ENCODE measurements at regions not wholly inside any gene's neighbourhood (a gene's known extent, or its start where the extent isn't known, plus 50 kb on each side); places are given as distances from the start of the nearest gene placed in this dataset.

DNA sequence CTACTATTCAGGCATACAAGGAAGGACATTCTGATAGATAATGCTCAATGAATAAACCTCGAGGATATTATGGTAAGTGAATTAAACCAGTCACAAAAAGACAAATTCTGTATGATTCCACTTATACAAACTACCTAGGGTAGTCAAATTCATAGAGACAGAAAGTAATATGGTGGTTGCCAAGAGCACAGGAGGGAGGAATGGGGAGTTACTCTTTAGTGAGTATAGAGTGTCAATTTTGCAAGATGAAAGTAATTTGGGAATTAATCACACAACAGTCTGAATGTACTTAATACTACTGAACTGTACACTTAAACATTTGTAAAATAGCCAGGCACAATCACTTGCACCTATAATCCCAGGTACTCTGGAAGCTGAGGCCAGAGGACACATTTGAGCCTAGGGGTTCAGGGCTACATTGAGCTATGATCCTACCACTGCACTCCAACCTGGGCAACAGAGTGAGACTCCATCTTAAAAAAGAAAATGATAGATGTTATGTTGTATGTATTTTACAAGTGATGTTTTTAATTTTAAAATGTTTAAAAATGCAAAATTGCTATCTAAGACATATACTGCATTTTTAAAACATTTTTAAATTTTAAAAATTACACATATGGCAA lies 91.0 kb downstream of the NPAP1 start:
- H3K4me2 ChIP-seq (ENCODE audit: low read length), result no peak overlapping the region
- H3K36me3 ChIP-seq (ENCODE audit: insufficient read depth, low read length), result no peaks in the 10 kb centered on the region
- H3K9me3 ChIP-seq (ENCODE audit: low read length), result 0 out of 2 replicates have a peak, but pooled peaks cover 5% of the 10 kb centered on the region
- no peak overlapping the region for H2AFZ ChIP-seq (ENCODE audit: low read length)
- TF ChIP-seq, protein P1, sequence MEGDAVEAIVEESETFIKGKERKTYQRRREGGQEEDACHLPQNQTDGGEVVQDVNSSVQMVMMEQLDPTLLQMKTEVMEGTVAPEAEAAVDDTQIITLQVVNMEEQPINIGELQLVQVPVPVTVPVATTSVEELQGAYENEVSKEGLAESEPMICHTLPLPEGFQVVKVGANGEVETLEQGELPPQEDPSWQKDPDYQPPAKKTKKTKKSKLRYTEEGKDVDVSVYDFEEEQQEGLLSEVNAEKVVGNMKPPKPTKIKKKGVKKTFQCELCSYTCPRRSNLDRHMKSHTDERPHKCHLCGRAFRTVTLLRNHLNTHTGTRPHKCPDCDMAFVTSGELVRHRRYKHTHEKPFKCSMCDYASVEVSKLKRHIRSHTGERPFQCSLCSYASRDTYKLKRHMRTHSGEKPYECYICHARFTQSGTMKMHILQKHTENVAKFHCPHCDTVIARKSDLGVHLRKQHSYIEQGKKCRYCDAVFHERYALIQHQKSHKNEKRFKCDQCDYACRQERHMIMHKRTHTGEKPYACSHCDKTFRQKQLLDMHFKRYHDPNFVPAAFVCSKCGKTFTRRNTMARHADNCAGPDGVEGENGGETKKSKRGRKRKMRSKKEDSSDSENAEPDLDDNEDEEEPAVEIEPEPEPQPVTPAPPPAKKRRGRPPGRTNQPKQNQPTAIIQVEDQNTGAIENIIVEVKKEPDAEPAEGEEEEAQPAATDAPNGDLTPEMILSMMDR (conservative IDR thresholded peaks at IDR 0.05; ENCODE audit: low read length), result no peak
- no peak for TF ChIP-seq EZH2phosphoT487 (IDR thresholded peaks at IDR 0.05; ENCODE audit: borderline replicate concordance, low read depth, low read length)
- H4K20me1 ChIP-seq (ENCODE audit: insufficient read depth, low read length), result no peaks in the 10 kb centered on the region
- no peaks in the 10 kb centered on the region for H3K9me2 ChIP-seq (ENCODE audit: insufficient read depth, low read length)
- CTCF ChIA-PET (ENCODE audit: unreplicated experiment), result no interaction called here
- H3K4me3 ChIP-seq (ENCODE audit: low read depth, low read length, poor library complexity, severe bottlenecking), result no peak overlapping the region
- intact Hi-C loops (cut with micrococcal nuclease; ENCODE audit: unreplicated experiment), result no loop called here
- BruUV-seq (replicated peaks), result no TSS peak
- H3K4me1 ChIP-seq (ENCODE audit: insufficient read depth, low read length, poor library complexity, severe bottlenecking), result no peaks in the 10 kb centered on the region
- no peaks in the 10 kb centered on the region for H3K79me2 ChIP-seq (ENCODE audit: insufficient read depth, low read depth, low read length)
- H3K27ac ChIP-seq (ENCODE audit: low read depth, low read length, poor library complexity, severe bottlenecking), result no peak overlapping the region
- POLR2A ChIA-PET, result no interaction called here
- DNase-seq (ENCODE audit: low spot score), result no peak

DNA sequence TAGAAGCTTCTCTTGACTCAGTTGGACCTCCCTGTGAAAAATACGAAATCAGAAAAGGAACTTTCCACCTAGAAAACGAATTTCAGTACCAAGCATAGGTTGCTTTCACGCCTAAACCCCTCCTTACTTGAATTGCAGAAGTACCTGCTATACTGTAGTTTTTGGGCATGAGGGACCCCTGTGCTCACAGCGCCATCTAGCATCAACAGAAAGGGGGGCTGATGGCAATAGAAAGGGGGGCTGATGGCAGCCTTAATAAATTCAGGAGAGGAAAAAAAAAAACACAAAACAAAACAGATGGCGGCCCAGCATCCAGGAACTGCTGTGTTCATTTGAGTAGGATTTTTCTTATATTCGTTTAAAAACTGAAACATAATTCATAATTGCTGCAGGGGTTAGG lies 96.7 kb downstream of the NPAP1 start:
- POLR2A ChIA-PET, result no interaction called here
- Histone ChIP-seq H3K9me2 (ENCODE audit: insufficient read depth, low read length) (no peaks in the 10 kb centered on the region), H3K79me2 (ENCODE audit: insufficient read depth, low read depth, low read length) (no peaks in the 10 kb centered on the region), H3K4me3 (ENCODE audit: low read depth, low read length, poor library complexity, severe bottlenecking) (no peak overlapping the region), H3K9me3 (ENCODE audit: low read length) (no peaks in the 10 kb centered on the region), H4K20me1 (ENCODE audit: insufficient read depth, low read length) (no peaks in the 10 kb centered on the region), H3K27ac (ENCODE audit: low read depth, low read length, poor library complexity, severe bottlenecking) (no peak overlapping the region), H2AFZ (ENCODE audit: low read length) (no peak overlapping the region), H3K4me2 (ENCODE audit: low read length) (no peak overlapping the region), H3K4me1 (ENCODE audit: insufficient read depth, low read length, poor library complexity, severe bottlenecking) (no peaks in the 10 kb centered on the region), H3K36me3 (ENCODE audit: insufficient read depth, low read length) (no peaks in the 10 kb centered on the region)
- DNase-seq (ENCODE audit: low spot score), result no peak
- no TSS peak for BruUV-seq (replicated peaks)
- intact Hi-C loops (cut with micrococcal nuclease; ENCODE audit: unreplicated experiment), result no loop called here
- TF ChIP-seq, protein P1 (conservative IDR thresholded peaks at IDR 0.05; ENCODE audit: low read length), result peak; percentile 35; the same call in 1 of the 2 replicates
- TF ChIP-seq EZH2phosphoT487 (IDR thresholded peaks at IDR 0.05; ENCODE audit: borderline replicate concordance, low read depth, low read length), result no peak
- CTCF ChIA-PET (ENCODE audit: unreplicated experiment), result interaction anchor here (0.6 kb wide), 1 partner anchor 1249 kb away, joined by 5 read pairs; no protein-coding TSS in a partner anchor

DNA sequence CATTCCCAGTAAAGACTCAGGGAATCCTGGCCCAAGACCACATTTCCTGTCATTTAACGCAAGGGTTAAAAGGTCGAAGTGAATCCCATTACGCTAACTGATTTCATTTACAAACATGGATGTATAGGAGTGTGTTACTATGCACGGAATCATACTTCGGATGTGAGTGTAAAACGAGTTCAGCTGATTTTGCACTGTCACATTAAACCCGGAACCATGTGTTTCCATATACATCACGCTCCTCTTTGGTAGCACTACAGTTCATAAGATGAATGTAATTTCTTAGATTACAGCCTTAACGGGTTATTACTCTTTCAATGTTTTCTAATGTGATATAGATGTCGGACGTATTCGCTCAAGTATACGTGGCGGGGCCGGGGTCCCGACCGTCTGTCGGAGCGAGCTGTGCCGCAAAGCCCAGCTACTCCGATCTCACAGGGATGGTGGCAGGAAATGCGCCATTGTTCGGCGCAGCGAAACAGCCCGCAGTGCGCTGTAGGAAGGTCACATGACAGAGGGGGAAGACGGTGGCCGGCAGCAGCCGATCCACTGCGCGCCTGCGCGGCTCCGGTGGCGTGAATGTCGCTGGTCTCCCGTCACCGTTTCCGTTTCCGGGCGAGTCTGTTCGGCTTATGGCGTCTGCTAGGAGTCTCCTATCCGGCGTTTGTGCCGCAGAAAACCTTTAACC lies 97.3 kb downstream of the NPAP1 start:
- H3K9me3 ChIP-seq (ENCODE audit: low read length), result no peaks in the 10 kb centered on the region
- TF ChIP-seq, protein P1 (conservative IDR thresholded peaks at IDR 0.05; ENCODE audit: low read length), result no peak
- TF ChIP-seq EZH2phosphoT487 (IDR thresholded peaks at IDR 0.05; ENCODE audit: borderline replicate concordance, low read depth, low read length), result no peak
- POLR2A ChIA-PET, result no interaction called here
- intact Hi-C loops (cut with micrococcal nuclease; ENCODE audit: unreplicated experiment), result no loop called here
- no peak overlapping the region for H2AFZ ChIP-seq (ENCODE audit: low read length)
- H3K4me1 ChIP-seq (ENCODE audit: insufficient read depth, low read length, poor library complexity, severe bottlenecking), result no peaks in the 10 kb centered on the region
- BruUV-seq (replicated peaks), result no TSS peak
- H3K4me3 ChIP-seq (ENCODE audit: low read depth, low read length, poor library complexity, severe bottlenecking), result no peak overlapping the region
- no peaks in the 10 kb centered on the region for H4K20me1 ChIP-seq (ENCODE audit: insufficient read depth, low read length)
- H3K27ac ChIP-seq (ENCODE audit: low read depth, low read length, poor library complexity, severe bottlenecking), result no peak overlapping the region
- no peak for DNase-seq (ENCODE audit: low spot score)
- no peak overlapping the region for H3K4me2 ChIP-seq (ENCODE audit: low read length)
- no peaks in the 10 kb centered on the region for H3K36me3 ChIP-seq (ENCODE audit: insufficient read depth, low read length)
- H3K79me2 ChIP-seq (ENCODE audit: insufficient read depth, low read depth, low read length), result no peaks in the 10 kb centered on the region
- no peaks in the 10 kb centered on the region for H3K9me2 ChIP-seq (ENCODE audit: insufficient read depth, low read length)
- CTCF ChIA-PET (ENCODE audit: unreplicated experiment), result interaction anchor here (0.6 kb wide), 1 partner anchor 1250 kb away, joined by 5 read pairs; no protein-coding TSS in a partner anchor
